ENCODE measurements at regions not wholly inside any gene's neighbourhood (a gene's known extent, or its start where the extent isn't known, plus 50 kb on each side); places are given as distances from the start of the nearest gene placed in this dataset.

- no peak for DNase-seq
Observed at GRCh38 chr2:226143091-226143490, 656.5 kb downstream of the IRS1 start.

GRCh38 chr2:226142463-226142862 lies 657.2 kb downstream of the IRS1 start:
- no peak for DNase-seq

GRCh38 chr2:226140594-226140993 lies 659.0 kb downstream of the IRS1 start:
- DNase-seq, result no peak

GRCh38 chr2:226139759-226140158 lies 659.9 kb downstream of the IRS1 start:
- no peak for DNase-seq

- no peak for DNase-seq
Observed at GRCh38 chr2:226137201-226137811, 662.3 kb downstream of the IRS1 start.

GRCh38 chr2:226136739-226137138 lies 662.9 kb downstream of the IRS1 start:
- DNase-seq, result no peak

- DNase-seq, result no peak
Observed at GRCh38 chr2:226135861-226136548, 663.6 kb downstream of the IRS1 start.

GRCh38 chr2:226132323-226133215 lies 667.1 kb downstream of the IRS1 start:
- no peak for DNase-seq

GRCh38 chr2:226131299-226131784 lies 668.3 kb downstream of the IRS1 start:
- no peak for DNase-seq

- DNase-seq, result no peak
Observed at GRCh38 chr2:226130192-226130591, 669.4 kb downstream of the IRS1 start.

- DNase-seq, result no peak
Observed at GRCh38 chr2:226127682-226128081, 671.9 kb downstream of the IRS1 start.

GRCh38 chr2:226126104-226126503 lies 673.5 kb downstream of the IRS1 start:
- DNase-seq, result no peak

GRCh38 chr2:226125176-226125883 lies 674.3 kb downstream of the IRS1 start:
- no peak for DNase-seq

GRCh38 chr2:226124548-226125011 lies 675.0 kb downstream of the IRS1 start:
- DNase-seq, result no peak

GRCh38 chr2:226123300-226123699 lies 676.3 kb downstream of the IRS1 start:
- DNase-seq, result no peak

- no peak for DNase-seq
Observed at GRCh38 chr2:226122041-226122440, 677.6 kb downstream of the IRS1 start.

- DNase-seq, result no peak
Observed at GRCh38 chr2:226121046-226121738, 678.4 kb downstream of the IRS1 start.

- DNase-seq, result no peak
Observed at GRCh38 chr2:226118471-226119429, 680.9 kb downstream of the IRS1 start.

GRCh38 chr2:226117510-226118065 lies 682.0 kb downstream of the IRS1 start:
- DNase-seq, result no peak

- DNase-seq, result no peak
Observed at GRCh38 chr2:226116346-226116745, 683.3 kb downstream of the IRS1 start.

GRCh38 chr2:226115832-226116200 lies 683.8 kb downstream of the IRS1 start:
- DNase-seq, result no peak

Data from activated CD4-positive, CD25-positive, alpha-beta regulatory T cell (primary cell).